ENCODE measurements at regions not wholly inside any gene's neighbourhood (a gene's known extent, or its start where the extent isn't known, plus 50 kb on each side); places are given as distances from the start of the nearest gene placed in this dataset.
A peak's percentile ranks its signal among the peaks of the same experiment; 100 is the strongest.
"Not testable (repeated sequence)": the region's sequence is repeated elsewhere in the genome, so short reads cannot be mapped to it uniquely, and the experiment has no call there.

DNA sequence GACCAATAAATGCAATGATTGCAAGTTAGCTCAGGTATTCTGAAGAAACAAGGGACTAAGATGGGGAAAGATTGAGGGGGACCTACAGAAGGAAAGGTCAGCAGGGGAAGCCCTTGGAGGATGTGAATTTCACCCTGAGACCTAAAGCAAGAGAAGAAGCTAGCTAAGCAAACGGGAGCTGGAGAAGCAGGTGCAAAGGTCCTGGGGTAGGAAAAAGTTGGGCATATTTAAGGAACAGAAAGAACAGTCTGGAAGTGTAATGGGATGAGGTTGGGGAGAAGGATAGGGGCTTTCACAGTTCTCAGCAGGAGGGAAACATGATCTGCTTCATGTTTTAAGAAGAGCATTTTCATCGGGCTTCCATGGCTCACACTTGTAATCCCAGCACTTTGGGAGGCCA lies 89.7 kb upstream of the SLC45A1 start:
- DNase-seq (ENCODE audit: low read depth) = no peak

DNA sequence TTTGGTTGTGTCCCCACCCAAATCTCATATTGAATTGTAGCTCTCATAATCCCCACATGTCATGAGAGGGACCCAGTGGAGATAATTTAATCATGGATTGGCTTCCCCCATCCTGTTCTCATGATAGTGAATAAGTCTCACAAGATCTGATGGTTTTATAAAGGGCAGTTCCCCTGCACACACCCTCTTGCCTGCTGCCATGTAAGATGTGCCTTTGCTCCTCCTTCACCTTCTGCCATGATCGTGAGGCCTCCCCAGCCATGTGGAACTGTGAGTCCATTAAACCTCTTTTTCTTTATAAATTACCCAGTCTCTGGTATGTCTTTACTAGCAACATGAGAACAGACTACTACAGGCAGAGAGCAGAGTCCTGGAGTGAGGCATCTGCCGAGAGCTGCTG lies 90.2 kb upstream of the SLC45A1 start:
- not testable (repeated sequence) for DNase-seq (ENCODE audit: low read depth)

DNA sequence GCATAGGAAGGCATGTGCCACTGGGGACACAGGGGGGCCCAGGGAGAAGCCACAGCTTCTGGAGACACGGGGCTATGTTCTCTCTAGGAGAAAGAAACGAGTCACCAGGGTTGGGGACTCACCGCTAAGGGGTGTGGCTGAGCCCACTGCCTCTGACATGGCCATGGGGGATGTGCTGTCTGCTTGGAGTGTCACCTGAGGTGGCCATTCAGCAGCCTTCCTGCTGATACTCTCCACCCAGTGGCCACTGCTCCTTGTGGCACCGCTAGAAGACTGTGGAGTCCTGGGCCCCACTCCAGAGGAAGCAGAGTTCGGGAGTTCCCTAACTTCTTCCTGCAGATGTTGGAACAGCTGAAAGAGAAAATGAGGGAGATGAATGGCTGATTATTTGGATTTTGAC lies 91.2 kb upstream of the SLC45A1 start:
- DNase-seq (ENCODE audit: low read depth) = no peak

DNA sequence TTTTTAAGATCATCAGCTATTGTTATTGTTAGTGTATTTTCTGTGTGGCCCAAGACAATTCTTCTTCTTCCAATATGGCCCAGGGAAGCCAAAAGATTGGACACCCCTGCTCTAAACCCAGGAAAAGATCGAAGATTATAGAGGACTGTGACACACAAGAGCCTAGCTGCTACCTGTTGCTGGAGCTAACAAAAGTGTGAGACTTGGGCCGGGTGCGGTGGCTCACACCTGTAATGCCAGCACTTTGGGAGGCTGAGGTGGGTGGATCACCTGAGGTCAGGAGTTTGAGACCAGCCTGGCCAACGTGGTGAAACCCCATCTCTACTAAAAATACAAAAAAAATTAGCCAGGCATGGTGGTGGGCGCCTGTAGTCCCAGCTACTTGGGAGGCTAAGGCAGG lies 91.9 kb upstream of the SLC45A1 start:
- DNase-seq (ENCODE audit: low read depth) = not testable (repeated sequence)

GRCh38 chr1:8223526-8223925 lies 94.4 kb upstream of the SLC45A1 start:
- no peak for DNase-seq (ENCODE audit: low read depth)

- DNase-seq (ENCODE audit: low read depth) = no peak
These were observed 95.1 kb upstream of the SLC45A1 start for GRCh38 chr1:8222789-8223188.

DNA sequence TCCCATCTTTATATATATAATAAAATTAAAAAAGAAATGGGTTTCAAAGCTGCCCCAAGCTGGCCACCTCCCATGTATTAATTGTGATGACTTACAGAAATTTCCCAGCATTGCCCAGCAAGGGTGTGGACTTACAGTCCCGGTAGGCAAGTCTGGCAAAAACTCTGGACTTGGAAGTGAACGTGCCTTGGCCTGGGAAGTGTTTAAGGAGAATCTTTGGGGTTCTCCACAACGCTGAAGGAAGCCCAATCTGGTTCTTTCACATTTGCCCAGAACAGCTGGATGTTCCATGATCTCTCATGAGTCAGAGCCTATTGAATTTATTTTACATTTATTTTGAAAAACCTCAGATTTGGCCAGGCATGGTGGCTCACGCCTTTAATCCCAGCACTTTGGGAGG lies 98.4 kb upstream of the SLC45A1 start:
- no peak for DNase-seq (ENCODE audit: low read depth)

DNA sequence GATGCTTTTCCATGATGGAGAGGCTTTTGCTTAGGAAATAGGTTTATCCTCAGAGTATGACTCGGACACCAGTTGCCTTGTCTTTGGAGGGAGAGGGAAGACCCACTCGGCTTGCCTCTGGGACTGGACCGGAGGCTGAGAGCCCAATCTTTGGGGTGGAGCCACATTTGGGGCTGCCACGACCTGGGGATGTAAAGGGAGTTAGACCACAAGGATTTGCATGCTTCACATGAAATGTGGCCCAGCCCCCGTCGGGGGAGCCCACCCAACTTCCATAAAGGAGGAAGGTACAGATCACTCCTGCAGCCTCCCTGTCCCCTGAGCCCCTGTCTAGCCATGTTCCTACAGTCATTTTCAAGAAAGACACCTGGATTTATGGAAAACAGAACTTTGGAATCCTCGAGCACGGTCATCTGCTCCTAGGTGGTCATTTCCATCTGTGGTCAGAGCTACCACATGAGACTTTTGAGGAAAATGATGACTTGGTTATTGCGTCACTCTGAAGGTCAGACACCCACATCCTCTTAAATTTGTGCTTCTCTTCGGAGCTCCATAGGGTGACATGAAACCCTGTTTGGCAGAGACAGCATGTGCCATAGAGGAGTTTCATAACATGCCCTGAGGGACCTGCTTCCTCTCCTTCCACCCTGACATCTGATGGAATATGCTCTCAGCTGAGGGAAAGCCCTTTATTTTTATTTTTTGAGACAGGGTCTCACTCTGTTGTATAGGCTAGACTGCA lies 99.4 kb upstream of the SLC45A1 start:
- no peak for DNase-seq (ENCODE audit: low read depth)

DNA sequence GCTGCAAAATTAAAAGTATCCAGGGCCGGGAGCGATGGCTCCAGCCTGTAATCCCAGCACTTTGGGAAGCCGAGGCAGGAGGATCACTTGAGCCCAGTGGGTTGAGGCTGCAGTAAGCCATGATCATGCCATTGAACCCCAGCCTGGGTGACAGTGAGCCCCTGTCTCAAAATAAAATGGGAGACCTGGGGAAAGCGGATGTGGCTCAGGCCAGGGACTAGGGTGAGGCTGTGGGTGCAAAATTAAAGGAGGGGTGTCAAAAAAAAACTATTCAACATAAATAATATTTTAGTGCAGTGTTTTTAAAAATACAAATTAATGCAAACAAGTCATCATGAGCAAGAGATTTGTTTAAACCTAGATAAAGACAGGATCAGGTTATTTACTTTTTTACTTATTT lies 100.1 kb upstream of the SLC45A1 start:
- DNase-seq (ENCODE audit: low read depth) = no peak

DNA sequence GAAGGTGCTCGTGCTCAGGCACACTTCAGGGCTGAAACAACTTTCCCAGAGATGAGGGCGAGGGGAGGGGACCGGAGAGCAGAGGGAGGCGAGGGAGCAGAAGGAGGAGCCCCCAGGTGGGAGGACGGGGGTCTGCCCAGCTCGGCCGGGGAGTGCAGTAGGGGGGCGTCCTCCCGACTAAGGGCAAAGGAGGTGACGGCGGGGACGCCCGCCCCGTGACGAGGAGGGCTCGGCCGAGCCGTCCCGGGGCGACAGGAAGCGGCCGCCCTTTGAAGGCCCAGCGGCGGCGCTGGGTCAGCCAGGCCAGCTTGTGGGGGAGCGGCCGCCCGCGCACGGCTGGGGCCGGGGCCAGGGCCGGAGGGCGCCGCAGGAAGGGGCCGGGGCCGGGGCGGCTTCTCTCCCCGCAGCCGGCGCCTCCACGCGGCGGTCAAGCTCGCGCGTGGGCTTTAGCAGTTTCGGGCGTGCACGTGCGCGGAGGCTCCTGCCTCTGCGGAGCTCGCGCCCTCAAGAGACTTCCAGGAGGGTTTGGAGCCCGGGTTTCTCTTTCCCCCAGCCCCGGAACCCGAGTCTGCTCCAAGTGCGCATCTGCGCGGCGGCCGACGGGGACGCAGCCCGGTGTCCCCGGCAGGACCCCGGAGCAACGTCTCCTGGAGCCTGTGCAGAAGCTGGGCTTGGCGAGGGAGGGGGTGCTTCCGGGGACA lies 100.8 kb upstream of the SLC45A1 start:
- DNase-seq (ENCODE audit: low read depth) = no peak

GRCh38 chr1:8216005-8216404 lies 101.9 kb upstream of the SLC45A1 start:
- DNase-seq (ENCODE audit: low read depth) = no peak

GRCh38 chr1:8214501-8215173 lies 103.3 kb upstream of the SLC45A1 start:
- no peak for DNase-seq (ENCODE audit: low read depth)

DNA sequence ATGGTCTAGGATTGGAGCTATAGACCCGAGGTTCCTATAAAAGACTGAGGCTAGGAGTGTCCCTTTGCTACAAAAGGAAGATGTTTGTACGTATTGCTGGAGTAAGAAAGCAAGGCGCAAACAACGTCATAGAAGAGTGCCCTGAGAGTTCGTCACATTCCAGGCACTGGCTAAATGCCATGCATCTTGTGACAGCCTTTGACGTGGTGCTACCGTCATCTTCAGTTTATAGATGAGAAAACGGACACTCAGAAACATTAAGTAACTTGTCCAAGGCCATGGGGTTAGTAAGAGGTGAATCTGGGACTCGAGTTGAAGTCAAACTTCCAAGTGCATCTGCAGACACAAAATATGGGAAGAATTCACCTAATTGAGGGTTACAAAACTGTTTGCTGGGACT lies 104.2 kb upstream of the SLC45A1 start:
- no peak for DNase-seq (ENCODE audit: low read depth)

DNA sequence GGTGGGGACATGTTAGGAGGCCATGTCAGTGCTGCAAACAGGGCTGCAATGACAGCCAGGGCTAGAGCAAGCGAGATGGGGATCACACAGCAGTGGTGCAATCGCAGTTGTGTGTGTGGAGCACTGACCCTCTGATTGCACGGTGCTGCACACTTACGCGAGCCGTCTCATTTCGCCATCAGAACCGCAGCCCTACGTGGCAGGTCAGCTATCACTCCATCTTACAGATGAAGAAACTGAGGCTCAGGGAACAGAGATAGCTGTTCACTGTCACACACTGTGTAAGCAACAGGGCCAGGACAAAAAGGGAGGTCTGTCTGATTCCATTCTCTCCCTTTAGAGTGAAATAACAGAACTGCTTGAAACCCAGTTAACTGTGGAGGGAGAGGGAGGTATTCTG lies 104.8 kb upstream of the SLC45A1 start:
- DNase-seq (ENCODE audit: low read depth) = no peak

DNA sequence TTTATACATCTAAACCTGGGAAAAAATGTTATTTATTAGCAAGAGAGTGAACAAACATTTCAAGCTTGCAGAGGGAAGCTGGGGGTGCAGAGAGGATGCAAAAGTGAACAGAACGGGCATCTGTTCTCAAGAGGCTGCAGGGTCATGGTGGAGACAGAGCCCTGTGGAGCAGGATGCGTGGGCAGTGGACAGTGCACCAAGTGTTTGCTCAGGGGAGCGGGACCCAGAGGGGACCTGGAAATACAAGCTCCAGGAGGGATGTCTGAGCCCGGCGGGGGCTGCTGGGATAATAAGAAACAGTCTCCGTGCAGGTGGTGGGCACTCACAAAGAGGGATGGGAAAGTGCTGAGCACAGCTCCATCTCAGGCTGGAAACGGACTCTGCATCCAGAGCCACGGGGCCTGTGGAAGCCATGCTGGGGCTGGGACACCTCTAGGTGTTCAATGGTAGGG lies 105.3 kb upstream of the SLC45A1 start:
- no peak for DNase-seq (ENCODE audit: low read depth)

- DNase-seq (ENCODE audit: low read depth) = peak; percentile 98
These were observed 105.9 kb upstream of the SLC45A1 start for GRCh38 chr1:8211883-8212579.

DNA sequence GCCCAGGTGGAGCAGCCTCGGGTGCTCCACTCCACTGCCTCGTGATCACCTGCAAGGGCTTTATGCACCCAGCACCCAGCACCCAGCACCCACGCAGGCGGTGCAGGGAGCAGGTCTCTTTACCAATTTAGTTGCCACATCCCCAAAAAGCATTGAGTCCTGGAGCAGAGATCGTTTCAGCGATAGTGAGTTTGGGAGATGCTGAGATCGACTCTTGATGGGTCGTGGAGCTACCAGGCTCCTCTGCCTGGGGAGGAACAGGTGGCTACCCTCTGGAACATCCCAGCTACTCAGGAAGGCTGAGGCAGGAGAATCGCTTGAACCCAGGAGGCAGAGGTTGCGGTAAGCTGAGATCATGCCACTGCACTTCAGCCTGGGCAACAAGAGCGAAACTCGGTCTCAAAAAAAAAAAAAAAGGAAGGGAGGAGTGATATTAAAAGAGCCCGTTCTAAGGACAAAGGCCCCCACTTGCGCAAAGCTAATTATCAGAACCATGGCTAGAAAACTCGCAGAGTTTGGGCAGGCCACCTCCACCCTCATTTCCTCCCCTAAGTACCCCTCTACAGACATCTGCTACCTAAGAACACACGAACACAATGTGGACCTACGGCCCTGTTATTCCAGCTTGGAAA lies 106.5 kb upstream of the SLC45A1 start:
- DNase-seq (ENCODE audit: low read depth) = no peak

DNA sequence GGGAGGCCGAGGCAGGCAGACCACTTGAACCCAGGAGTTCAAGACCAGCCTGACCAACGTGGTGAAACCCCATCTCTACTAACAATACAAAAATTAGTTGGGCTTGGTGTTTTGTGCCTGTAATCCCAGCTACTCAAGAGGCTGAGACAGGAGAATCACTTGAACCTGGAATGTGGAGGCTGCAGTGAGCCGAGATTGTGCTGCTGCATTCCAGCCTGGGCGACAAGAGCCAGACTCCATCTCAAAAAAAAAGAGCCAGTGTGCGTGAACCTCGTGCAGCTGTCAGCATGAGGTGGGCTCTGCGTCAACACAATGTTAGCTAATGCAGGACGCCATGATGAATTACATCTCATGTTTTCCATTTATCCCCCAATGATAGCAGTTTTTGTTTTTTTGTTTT lies 110.7 kb upstream of the SLC45A1 start:
- no peak for DNase-seq (ENCODE audit: low read depth)

- DNase-seq (ENCODE audit: low read depth) = no peak
These were observed 111.5 kb upstream of the SLC45A1 start for GRCh38 chr1:8206391-8206790.

GRCh38 chr1:8205771-8206170 lies 112.1 kb upstream of the SLC45A1 start:
- no peak for DNase-seq (ENCODE audit: low read depth)

GRCh38 chr1:8204826-8205225 lies 113.1 kb upstream of the SLC45A1 start:
- no peak for DNase-seq (ENCODE audit: low read depth)

DNA sequence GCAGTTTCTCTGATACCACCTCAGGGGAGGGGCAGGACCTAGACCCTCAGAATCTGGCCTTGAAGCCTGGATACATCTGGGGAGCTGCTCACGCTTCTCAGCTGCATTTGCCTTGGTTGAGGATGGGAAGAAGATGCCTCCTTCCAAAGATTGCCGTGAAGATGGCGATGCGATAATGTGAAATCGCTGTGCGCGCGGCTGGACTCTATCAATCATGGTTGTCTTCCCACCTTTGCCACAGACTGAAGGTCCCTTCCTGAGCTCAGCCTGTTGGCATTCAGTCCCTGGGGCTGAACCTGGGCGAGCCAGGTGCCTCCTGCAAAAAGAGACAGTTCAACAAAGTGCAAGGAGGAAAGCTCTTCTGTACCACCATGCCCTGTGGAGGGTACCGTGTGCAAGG lies 114.4 kb upstream of the SLC45A1 start:
- no peak for DNase-seq (ENCODE audit: low read depth)

Data from non-pigmented ciliary epithelial cell (primary cell).